Hindlimb muscle (tissue), 1 donor: ENCODE measurements at regions not wholly inside any gene's neighbourhood (a gene's known extent, or its start where the extent isn't known, plus 50 kb on each side); places are given as distances from the start of the nearest gene placed in this dataset.
"Not testable (repeated sequence)": the region's sequence is repeated elsewhere in the genome, so short reads cannot be mapped to it uniquely, and the experiment has no call there.

Experiments
- DNase-seq: peaks from one replicate; pipeline ENCODE4 v3.0.0-alpha.2; 2013

DNA sequence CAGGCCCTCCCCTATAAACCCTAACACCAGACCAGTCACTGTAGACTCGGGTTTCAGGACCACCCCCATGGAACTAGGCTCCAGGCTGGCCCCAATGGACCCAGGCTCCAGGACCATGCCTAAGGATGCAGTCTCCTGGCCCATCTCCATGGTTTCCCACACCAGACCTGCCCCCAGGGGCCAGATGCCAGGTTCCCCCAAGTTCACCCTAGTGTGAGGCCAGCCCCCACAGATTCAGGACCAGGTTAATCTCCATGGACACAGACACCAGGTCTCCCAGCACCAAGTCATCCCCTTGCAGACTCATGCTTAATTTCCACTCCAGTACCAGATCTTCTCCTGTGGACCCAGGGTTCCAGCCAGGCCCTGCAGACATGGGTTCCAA lies 103.8 kb upstream of the LANCL2 start:
- no peak for DNase-seq

DNA sequence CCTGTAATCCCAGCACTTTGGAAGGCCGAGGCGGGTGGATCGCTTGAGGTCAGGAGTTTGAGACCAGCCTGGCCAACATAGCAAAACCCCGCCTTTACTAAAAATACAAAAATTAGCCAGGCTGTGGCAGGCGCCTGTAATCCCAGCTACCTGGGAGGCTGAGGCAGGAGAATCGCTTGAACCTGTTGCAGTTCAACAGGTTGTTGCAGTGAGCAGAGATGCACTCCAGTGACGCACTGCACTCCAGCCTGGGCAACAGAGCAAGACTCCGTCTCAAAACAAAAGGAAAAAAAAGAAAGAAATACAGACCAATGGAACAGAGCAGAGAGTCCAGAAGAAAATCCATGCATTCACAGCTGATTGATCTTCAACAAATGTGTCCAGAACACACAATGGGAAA lies 99.8 kb upstream of the LANCL2 start:
- DNase-seq: not testable (repeated sequence)

DNA sequence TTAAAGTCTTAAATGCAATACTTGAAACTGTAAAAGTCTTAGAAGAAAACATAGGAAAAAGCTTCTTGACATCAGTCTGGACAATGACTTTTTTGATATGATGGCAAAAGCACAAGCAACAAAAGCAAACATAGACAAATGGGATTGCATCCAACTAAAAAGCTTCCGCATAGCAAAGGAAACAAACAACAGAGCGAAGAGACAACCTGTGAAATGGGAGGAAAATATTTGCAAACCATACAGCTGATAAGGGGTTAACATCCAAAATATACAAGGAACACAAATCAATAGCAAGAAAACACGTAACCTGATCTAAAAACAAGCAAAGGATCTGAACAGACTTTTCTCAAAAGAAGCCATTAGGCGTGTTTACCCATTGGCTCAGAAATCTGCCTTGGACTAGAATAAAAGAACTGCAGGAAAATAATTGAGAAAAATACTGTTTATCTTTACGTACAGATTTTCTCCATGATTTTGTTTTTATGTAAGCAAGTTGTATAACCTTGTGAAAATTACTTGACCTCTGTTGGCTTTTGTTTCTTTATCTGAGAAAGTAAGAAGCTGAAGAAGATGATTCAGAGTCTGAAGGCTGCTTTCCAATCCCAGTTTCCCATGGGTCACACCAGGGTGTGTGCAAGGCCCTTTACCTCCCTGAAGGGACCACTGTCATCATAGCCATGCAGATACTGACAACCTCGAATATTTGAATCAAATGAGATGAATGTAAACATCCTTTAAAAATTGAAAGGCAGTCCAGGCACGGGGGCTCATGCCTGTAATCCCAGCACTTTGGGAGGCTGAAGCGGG lies 99.1 kb upstream of the LANCL2 start:
- no peak for DNase-seq

DNA sequence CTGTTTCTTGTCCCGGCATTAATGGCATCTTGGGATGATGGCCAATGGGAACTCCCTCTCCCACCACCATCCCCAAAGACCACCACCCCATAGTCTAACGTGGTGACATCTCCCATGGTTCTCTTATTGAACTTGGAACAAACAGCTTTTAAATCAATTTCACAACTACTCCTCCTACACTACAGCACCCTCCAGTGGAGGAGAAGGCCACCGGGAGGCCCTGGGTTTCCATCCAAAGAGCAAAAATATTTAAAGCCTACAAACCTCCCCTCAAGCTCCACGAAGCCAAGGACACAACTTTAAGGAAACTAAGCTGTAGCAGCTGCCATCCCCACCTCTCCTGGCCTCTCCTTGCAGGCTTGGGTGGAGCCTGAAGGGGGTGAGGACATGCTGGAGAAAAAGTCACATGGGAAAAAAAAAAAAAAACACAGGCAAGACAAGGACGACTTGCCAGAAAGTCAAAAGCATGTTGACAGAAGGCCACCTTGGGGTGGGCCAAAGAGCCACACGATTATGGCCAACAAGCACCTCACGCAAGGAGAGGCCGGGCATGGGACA lies 94.0 kb upstream of the LANCL2 start:
- DNase-seq: no peak

DNA sequence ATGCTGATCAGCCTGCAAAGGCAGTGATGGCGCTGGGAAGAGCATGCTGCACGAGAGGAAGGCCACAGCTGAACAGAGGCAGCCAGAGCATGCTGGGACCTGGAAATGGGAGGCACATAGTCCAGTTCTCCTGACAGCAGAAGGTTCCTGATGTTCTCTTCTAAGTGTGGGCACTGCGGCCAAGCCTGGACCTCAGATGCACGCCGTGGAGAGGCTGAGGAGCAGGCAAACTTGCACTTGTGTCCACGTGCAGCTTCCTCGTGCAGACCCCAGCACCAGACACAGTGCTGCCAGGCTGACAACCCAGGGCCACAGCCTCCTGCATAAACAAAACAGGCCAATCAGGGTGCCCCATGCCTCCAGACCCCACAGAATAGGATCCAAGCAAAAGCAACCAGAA lies 93.5 kb upstream of the LANCL2 start:
- no peak for DNase-seq

DNA sequence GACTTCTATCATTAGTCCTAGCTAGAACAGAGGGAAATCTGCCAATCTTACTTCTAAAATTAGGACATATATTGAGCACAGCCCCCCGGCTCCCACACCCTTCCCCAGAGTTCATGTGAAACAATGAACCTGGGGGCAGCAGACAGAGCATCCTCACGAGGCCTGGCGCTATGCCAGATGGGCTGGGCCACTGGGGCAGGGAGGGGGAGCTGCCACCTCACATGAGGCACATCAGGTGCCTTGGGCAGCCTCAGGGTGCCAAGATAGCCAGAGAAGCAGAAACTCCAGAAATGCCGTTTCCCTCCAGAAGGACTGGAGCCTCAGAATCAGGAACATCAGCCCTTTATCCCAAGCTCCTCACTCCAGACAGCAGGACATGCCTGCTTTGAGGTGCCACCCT lies 92.8 kb upstream of the LANCL2 start:
- DNase-seq: no peak

DNA sequence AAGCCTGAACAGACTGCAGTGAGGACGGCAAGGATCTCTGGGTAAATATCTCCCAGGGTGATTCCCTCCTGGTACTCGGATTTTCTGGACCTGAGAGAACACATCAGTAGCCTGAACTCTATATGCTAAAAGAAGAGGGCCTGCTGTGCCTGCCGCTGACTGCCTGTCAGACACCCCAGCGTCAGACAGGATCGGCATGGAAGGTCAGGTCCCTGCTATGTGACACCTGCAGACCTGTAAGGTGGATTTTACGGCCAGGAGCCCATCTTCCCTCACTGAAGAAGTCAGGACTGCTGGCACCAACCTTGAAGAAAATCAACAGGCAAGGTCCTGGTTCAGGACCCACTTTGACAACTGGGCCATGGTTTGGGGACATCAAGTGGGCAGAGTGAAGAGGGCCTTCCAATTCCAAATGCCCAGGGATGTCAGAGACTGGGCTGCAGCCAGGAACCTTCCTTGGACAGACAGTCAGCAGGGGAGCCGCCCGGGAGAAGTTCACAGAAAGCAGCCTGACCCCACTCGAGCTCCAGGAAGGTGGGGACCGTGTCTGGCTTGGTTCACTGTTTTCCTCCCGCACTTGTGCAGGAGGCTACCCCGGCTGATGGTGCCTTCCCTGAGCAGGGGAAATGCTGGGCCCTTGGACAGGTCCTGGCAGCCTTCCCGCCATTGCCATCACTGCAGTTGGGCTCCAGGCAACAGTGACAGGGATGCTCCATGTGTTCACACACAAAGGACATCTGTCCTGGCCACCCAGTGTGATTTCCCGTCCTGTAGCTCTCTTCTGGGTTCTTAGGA lies 91.8 kb upstream of the LANCL2 start:
- DNase-seq: no peak

DNA sequence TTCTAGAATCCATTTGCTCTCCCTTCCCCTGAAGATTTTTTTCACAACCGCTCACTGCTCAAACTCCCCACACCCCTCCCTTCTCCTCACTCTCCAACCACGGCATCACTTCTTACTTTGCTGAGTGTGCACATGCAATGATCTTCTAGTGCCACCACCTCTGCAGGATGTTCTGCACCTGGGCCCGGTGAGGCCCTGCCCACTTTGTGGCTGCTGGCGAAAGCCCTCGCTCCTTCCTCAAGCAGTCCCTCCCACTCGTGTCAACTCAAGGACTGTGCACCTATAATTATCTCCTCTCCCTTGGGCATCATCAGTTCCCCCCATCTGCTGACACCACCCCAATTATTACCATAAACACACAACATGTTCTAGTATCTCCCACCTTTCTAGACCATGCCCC lies 91.0 kb upstream of the LANCL2 start:
- DNase-seq: no peak

DNA sequence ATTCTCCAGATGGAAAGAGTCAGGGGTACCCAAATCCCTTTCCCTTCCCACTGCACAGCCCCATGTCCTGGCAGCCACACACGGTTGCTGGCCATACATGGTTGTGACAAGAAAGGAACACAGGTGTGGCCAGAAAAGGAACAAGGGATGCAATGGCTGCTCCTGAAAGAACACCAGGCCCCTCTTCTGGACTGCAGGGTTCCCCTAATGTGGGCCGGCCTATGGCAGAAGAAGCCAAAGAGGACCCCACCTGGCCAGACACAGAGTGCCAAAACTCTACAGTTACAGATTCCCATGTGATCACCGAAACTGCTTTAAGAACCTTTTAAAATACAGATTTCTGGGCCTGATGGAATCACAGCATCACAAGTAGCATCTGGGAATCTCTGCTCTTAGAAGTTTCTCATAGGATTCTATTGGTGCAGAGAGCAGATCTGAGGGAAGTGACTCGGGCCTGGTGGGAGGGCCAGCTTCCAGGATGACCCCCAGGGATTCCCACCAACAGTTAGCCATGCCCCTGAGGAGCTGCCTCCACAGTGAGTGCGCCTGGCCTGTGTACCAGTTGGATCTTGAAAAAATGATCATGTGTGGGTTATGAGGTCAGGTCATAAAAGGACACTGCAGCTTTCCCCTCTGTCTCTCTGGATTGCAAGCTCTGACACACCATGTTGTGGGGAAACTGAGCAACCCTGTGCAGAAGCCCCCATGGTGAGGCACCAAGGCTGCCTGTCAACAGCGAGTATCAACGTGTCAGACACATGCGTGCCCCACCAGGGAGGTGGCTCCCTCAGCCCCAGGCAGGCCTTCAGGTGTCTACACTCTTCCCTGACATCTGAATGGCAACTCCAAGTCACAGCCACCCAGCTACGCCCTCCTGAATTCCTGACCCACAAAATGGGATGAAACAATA lies 89.6 kb upstream of the LANCL2 start:
- no peak for DNase-seq

DNA sequence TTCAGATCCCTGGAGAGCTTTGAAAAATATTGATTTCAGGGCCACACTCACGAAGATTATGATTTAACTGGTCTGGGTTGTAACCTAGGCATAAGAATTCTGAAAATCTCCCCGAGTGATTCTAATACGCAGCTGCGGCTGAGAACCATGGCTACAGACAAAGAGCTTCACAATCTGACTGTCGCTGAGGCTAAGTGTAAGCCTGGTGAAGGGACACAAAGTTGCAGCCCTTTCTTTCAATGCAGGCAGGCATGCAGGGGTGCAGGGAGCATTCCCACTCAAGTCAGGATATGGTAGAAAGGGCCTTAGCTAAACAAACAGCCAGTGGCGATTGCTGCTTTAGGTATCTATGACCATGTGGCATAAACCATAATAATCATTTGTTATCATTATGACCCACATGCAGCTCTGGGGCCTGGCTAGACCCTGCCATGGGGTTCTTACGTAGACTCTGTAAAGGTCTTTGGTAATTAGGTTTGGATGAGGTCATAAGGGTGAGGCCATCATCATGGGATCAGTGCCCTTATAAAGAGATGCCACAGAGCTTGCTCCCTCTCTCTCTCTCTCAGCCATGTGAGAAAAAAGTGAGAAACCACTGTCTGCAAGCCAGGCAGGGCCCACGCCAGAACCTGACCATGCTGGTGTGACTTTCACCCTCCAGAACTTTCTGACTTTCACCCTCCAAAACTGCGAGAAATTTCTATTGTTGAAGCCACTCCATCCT lies 88.4 kb upstream of the LANCL2 start:
- DNase-seq: no peak

DNA sequence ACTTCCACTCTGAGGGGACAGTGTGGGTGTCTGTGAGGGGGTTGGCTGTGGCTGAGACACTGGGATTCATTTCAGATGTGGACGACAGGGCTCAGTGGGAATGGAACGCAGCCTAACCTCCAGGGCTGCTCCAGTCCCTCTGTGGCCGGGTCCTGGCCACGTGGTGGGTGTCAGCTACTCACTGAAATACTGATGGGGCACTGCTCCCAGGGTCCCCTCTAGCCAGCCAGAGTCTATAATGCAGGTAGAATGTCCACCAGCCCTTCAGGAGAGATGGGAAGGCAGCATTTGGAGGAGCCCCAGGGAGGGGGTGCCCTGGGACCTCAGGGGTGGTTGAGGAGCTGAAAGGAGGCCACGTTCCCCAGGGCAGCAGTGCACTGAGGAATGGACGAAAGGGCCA lies 87.2 kb upstream of the LANCL2 start:
- DNase-seq: no peak

DNA sequence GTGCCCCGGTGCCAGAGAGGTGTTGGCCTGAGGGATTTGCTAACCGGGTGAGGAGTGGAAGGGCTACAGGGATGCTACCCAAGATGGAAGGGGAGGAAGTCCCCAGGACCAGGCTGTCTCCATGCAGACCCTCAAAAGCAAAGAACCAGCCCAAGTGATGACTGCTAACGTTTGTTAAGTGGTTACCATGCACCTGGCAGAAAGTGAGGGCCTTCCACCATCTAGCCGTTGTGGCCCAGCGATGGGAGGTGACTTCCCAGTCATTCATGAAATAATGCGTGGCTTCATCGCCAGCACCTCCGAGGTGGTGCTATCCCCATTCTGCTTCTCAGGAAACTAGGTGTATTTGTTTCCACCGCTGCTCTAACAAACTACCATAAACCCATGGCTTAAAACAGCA lies 86.8 kb upstream of the LANCL2 start:
- no peak for DNase-seq

DNA sequence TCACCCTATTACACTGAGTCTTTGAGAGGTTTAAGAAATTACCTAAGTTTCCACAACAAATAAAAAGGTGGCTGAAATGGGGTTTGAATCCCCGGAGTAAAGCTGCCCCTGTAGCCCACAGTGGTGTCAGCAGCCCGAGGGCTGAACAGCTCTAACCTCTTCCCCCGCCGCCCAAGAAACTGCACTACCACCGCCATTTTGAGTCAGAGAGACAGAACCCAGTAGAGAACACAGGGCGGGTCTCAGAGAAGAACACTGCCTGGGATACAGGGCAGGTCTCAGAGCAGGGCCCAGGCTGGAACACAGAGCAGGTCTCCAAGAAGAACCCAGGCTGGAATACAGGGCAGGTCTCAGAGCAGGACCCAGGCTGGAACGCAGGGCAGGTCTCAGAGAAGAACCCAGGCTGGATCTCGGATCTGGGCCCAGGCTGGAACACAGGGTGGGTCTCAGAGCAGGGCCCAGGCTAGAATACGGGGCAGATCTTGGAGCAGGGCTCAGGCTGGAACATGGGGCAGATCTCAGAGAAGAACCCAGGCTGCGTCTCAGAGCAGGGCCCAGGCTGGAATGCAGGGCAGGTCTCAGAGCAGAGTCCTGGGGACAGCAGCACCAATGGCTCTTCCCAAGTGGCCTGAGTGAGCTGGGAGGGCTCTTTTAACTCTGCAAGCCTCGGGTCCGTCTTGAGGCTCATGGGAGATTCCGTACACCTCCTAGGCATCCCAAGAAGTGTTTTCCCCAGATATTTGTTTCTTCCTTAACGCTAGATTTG lies 85.9 kb upstream of the LANCL2 start:
- no peak for DNase-seq

DNA sequence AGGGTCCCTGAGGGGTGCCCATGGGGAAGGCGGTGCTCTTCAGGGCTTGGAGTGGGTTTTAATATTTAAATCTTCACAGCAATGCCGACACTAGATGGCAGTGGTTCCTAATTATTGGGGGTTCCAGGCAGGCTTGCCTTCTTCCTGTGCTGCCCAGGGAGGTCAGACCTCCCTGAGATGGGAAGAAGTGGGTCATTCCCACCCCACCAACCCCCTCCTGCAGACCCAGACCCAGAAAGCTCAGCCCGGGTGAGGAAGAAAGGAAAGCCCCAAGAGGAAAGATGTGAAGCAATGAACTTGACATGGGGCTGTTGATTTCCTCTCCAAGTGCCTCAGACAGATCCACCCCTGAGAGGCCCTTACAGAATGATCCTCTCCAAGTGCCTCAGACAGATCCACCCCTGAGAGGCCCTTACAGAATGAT lies 85.1 kb upstream of the LANCL2 start:
- peak; percentile 67 for DNase-seq

DNA sequence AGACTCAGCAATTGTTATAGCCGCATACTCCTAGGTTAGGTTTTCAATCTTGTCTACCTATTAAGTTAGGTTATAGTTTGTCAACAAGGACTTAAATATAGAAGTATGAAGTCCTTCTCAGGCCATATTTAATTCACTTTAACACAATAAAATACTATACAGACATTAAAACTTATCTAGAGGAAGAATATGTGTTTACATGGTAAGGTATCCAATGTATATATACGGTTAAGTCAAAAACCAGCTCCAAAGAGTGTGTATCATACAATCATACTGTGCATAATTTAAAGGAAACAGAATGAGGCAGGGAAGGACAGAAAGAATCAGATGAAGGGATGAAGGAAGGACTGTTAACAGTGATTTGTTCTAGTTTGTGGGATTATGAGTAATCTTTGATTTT lies 79.5 kb upstream of the LANCL2 start:
- no peak for DNase-seq

DNA sequence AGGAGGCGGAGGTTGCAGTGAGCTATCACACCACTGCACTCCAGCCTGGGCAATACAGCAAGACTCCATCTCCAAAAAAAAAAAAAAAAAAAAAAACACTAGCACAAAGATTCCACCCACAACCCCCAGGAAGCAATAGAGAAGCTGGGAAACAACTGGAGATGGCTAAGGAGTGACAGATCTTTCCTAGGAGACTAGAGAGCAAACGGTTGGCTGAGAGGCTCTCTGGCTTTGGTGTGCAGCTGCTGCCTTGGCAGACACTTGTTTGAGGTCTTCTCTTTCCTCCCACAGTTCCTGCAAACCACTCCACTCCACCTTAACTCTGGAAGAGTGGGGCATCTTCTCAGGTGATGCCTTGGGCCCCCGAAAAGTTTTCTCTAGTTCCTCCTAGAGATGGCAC lies 78.5 kb upstream of the LANCL2 start:
- DNase-seq: no peak

DNA sequence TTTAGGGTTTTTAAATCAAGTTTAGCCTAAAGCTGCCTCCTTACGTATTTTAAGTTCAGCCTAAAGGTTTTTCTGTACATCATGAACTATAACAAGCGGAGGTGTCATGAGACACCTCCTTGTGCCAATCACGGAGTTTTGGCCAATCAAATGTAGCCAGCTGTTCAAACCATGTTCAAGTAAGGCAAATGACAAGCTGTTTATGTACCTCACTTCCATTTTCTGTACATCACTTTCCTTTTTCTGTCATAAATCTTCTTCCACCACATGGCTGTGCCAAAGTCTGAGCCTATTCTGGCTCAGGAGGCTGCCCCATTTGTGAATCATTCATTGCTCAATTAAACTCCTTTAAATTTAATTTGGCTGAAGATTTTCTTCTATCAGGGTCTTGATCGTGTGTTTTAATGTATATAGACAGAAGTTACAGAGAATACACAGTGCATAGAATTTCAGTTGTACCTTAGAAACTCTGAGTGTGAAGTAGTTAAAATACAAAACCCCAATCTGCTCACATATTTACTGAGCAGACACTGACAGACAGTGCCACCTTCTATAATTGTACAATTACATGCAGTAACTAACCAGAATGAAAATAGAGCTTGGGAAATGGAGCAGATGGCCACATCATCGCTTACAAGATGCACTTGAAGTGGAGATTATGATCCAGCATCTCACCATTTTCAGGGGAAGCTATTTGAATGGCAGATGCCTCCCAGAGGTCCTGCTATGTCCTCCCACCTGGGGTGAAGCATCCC lies 76.9 kb upstream of the LANCL2 start:
- DNase-seq: no peak

DNA sequence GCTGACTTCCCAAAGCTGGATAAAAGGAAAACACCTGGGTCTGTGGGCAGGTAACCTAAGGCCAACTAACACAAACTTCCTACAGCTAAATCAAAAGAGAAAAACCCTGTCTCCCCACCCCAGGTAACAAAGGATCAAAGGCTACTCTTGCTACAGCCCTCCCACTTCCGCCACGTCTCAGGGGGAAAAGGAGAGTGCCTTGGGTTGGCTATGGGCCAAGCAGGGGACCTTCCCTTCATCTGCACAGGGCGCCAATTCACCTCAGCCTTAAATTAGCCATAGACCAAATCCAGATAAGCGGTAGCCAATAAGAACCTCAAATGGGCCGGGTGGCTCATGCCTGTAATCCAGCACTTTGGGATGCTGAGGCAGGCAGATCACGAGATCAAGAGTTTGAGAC lies 69.1 kb upstream of the LANCL2 start:
- DNase-seq: no peak

DNA sequence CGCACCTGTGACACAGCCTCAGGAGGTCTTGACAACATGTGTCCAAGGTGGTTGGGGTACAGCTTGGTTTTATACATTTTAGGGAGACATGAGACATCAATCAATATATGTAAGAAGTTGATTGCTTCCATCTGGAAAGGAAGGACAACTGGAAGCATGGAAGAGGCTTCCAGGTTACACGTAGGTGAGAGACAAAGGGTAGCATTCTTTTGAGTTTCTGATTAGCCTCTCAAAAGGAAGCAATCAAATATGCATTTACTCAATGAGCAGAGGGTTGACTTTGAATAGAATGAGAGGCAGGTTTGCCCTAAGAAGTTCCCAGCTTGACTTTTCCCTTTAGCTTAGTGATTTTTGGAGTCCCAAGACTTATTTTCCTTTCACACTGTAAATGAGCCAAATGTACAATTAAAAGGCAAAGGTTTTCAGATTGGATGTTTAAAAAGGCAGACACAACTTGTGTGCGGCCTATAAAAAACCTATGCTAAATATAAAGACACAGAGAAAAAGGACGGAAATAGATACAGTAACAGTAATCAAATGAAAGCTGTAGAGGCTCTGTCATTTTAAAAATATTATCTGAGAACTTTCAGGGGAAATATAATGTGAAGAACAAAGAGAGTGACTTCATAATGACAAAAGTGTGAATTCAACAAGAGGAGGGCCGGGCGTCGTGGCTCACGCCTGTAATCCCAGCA lies 65.7 kb upstream of the LANCL2 start:
- DNase-seq: no peak

DNA sequence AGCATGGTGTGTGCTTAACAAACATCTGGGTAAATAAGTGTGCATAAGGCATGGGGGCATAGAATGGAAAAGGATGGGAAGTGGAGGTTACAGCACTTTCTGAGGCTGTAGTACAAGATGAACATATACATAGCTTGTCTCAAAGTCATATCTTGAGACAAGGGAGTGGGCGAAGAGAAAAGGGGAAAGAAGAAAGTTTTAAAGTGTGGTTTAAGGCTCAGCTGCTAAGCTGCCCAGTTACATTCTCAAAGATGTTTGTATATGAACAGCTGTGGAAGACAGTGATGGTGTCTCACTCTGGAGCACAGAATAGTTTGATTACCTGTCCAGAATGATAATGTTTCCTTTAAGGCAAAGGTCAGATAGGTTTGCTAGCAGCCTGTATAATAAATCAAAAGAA lies 61.9 kb upstream of the LANCL2 start:
- no peak for DNase-seq
